ENCODE measurements at regions not wholly inside any gene's neighbourhood (a gene's known extent, or its start where the extent isn't known, plus 50 kb on each side); places are given as distances from the start of the nearest gene placed in this dataset.

DNA sequence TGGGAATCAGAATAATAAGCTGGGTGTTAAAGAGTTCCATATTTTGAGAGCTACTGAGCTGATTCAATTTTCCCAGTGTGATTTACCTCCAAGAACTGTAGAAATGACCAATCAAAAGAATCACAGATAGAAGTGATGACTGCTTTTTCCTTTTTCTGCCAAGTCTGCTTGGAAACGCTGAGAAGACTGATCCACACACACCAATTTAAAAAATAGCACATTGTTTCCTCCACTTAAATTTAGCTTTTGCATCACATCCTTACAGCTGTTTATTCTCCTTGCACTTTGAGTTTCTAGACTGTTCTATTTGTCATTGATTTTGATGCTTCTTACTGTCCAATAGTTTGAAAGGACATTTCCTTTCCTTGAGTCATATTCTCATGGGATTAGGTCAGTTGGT, 590.3 kb upstream of the CHAC2 start (continued):
- TF ChIP-seq, protein P1, sequence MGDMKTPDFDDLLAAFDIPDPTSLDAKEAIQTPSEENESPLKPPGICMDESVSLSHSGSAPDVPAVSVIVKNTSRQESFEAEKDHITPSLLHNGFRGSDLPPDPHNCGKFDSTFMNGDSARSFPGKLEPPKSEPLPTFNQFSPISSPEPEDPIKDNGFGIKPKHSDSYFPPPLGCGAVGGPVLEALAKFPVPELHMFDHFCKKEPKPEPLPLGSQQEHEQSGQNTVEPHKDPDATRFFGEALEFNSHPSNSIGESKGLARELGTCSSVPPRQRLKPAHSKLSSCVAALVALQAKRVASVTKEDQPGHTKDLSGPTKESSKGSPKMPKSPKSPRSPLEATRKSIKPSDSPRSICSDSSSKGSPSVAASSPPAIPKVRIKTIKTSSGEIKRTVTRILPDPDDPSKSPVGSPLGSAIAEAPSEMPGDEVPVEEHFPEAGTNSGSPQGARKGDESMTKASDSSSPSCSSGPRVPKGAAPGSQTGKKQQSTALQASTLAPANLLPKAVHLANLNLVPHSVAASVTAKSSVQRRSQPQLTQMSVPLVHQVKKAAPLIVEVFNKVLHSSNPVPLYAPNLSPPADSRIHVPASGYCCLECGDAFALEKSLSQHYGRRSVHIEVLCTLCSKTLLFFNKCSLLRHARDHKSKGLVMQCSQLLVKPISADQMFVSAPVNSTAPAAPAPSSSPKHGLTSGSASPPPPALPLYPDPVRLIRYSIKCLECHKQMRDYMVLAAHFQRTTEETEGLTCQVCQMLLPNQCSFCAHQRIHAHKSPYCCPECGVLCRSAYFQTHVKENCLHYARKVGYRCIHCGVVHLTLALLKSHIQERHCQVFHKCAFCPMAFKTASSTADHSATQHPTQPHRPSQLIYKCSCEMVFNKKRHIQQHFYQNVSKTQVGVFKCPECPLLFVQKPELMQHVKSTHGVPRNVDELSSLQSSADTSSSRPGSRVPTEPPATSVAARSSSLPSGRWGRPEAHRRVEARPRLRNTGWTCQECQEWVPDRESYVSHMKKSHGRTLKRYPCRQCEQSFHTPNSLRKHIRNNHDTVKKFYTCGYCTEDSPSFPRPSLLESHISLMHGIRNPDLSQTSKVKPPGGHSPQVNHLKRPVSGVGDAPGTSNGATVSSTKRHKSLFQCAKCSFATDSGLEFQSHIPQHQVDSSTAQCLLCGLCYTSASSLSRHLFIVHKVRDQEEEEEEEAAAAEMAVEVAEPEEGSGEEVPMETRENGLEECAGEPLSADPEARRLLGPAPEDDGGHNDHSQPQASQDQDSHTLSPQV (IDR thresholded peaks at IDR 0.05), result no peak
- TF ChIP-seq, protein P2, sequence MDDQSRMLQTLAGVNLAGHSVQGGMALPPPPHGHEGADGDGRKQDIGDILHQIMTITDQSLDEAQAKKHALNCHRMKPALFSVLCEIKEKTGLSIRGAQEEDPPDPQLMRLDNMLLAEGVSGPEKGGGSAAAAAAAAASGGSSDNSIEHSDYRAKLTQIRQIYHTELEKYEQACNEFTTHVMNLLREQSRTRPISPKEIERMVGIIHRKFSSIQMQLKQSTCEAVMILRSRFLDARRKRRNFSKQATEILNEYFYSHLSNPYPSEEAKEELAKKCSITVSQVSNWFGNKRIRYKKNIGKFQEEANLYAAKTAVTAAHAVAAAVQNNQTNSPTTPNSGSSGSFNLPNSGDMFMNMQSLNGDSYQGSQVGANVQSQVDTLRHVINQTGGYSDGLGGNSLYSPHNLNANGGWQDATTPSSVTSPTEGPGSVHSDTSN (IDR thresholded peaks at IDR 0.05; ENCODE audit: insufficient replicate concordance, low read depth, low read length), result no peak
- TF ChIP-seq TBL1XR1 (IDR thresholded peaks at IDR 0.05; ENCODE audit: low read depth, low read length), result no peak
- TF ChIP-seq, protein P3, sequence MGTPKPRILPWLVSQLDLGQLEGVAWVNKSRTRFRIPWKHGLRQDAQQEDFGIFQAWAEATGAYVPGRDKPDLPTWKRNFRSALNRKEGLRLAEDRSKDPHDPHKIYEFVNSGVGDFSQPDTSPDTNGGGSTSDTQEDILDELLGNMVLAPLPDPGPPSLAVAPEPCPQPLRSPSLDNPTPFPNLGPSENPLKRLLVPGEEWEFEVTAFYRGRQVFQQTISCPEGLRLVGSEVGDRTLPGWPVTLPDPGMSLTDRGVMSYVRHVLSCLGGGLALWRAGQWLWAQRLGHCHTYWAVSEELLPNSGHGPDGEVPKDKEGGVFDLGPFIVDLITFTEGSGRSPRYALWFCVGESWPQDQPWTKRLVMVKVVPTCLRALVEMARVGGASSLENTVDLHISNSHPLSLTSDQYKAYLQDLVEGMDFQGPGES (IDR thresholded peaks at IDR 0.05), result no peak

DNA sequence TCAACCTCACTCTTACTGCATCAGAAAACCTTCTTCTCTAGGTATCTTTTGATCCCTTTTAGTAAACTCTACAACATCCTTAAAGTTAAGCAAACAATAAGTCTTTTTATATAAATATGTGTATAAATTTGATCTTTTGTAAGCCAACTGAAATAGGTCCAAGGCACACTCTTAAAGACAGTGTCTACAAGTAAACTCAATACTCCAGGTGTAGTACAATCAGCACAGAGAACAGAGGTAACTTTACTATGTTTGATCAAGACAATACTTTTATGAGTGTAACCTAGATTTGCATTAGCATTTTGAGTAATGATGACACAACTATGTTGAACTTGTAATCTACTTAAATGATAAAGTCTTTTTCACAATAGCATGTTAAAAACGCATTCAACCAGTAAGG, 593.1 kb upstream of the CHAC2 start:
- intact Hi-C loops (cut with micrococcal nuclease; ENCODE audit: unreplicated experiment) (no loop called here), in situ Hi-C loops (cut with MboI) (no loop called here)
- ATAC-seq, result no peak
- H3K27me3 ChIP-seq (replicated peaks in 1 of 2; ENCODE audit: control insufficient read depth in 2 of 2, insufficient read depth in 2 of 2, low read length in 1 of 2), result no peaks in the 10 kb centered on the region
- H3K36me3 ChIP-seq (ENCODE audit: control insufficient read depth in 2 of 2, insufficient read depth in 2 of 2, low read length in 1 of 2), result no peaks in the 10 kb centered on the region
- no peaks in the 10 kb centered on the region for H4K20me1 ChIP-seq (ENCODE audit: control insufficient read depth, insufficient read depth)
- SMC1A ChIA-PET (ENCODE audit: uncharacterized antibody, unreplicated experiment), result no interaction called here
- no peak overlapping the region for H2AFZ ChIP-seq (ENCODE audit: control insufficient read depth, low read depth, low read length)
- no peaks in the 10 kb centered on the region for H3K9me3 ChIP-seq (replicated peaks; ENCODE audit: control insufficient read depth, insufficient read depth, low read length)
- no TSS peak for BruUV-seq (replicated peaks)
- no peak for FAIRE-seq
- RAD21 ChIA-PET (ENCODE audit: unreplicated experiment), result no interaction called here
- H3K4me2 ChIP-seq (ENCODE audit: control insufficient read depth, insufficient read depth), result no peak overlapping the region
- no peak overlapping the region for H3K4me3 ChIP-seq
- H3K4me1 ChIP-seq (ENCODE audit: control insufficient read depth, insufficient read depth, low read length), result no peaks in the 10 kb centered on the region
- 0% methylated on average over 1 of the region's 1 CpG for WGBS (ENCODE audit: insufficient coverage, insufficient replicate concordance, low lambda C conversion rate, missing lambda C conversion rate)
- CTCF ChIA-PET, result no interaction called here
- POLR2A ChIA-PET, result no interaction called here
- DNase-seq (ENCODE audit: low read depth, low spot score), result no peak
- H3K79me2 ChIP-seq (ENCODE audit: control insufficient read depth, insufficient read depth, low read length), result no peaks in the 10 kb centered on the region
- H3K9ac ChIP-seq (ENCODE audit: control insufficient read depth, insufficient read depth, low read length), result no peak overlapping the region
- H3K27ac ChIP-seq (ENCODE audit: control insufficient read depth, insufficient read depth), result no peak overlapping the region
- TF ChIP-seq IRF4 (IDR thresholded peaks at IDR 0.05; ENCODE audit: low read depth, low read length) (no peak), BCL11A (IDR thresholded peaks at IDR 0.05; ENCODE audit: low read depth, low read length) (no peak), POLR2A (IDR thresholded peaks at IDR 0.05; ENCODE audit: low read depth, low read length) (no peak), CBX3 (IDR thresholded peaks at IDR 0.05; ENCODE audit: borderline replicate concordance, low read depth) (no peak), TCF12 (IDR thresholded peaks at IDR 0.05; ENCODE audit: low read depth, low read length) (no peak), STAT3 (IDR thresholded peaks at IDR 0.05; ENCODE audit: low read depth, low read length) (no peak)
- TF ChIP-seq, protein P4, sequence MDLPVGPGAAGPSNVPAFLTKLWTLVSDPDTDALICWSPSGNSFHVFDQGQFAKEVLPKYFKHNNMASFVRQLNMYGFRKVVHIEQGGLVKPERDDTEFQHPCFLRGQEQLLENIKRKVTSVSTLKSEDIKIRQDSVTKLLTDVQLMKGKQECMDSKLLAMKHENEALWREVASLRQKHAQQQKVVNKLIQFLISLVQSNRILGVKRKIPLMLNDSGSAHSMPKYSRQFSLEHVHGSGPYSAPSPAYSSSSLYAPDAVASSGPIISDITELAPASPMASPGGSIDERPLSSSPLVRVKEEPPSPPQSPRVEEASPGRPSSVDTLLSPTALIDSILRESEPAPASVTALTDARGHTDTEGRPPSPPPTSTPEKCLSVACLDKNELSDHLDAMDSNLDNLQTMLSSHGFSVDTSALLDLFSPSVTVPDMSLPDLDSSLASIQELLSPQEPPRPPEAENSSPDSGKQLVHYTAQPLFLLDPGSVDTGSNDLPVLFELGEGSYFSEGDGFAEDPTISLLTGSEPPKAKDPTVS (IDR thresholded peaks at IDR 0.05; ENCODE audit: low read depth, low read length), result no peak
- TF ChIP-seq, protein P5, sequence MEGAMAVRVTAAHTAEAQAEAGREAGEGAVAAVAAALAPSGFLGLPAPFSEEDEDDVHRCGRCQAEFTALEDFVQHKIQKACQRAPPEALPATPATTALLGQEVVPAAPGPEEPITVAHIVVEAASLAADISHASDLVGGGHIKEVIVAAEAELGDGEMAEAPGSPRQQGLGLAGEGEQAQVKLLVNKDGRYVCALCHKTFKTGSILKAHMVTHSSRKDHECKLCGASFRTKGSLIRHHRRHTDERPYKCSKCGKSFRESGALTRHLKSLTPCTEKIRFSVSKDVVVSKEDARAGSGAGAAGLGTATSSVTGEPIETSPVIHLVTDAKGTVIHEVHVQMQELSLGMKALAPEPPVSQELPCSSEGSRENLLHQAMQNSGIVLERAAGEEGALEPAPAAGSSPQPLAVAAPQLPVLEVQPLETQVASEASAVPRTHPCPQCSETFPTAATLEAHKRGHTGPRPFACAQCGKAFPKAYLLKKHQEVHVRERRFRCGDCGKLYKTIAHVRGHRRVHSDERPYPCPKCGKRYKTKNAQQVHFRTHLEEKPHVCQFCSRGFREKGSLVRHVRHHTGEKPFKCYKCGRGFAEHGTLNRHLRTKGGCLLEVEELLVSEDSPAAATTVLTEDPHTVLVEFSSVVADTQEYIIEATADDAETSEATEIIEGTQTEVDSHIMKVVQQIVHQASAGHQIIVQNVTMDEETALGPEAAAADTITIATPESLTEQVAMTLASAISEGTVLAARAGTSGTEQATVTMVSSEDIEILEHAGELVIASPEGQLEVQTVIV (IDR thresholded peaks at IDR 0.05; ENCODE audit: borderline replicate concordance, partially characterized antibody), result no peak
